ENCODE measurements at regions not wholly inside any gene's neighbourhood (a gene's known extent, or its start where the extent isn't known, plus 50 kb on each side); places are given as distances from the start of the nearest gene placed in this dataset.

- Mint-ChIP-seq H3K27me3 (ENCODE audit: insufficient read depth, low read depth, poor library complexity) (peaks cover 5% of the 10 kb centered on the region), H3K36me3 (ENCODE audit: low read depth) (no peaks in the 10 kb centered on the region), H3K4me1 (no peaks in the 10 kb centered on the region), H3K27ac (no peak overlapping the region), H3K4me3 (no peak overlapping the region), H3K9me3 (no peaks in the 10 kb centered on the region; the same call in 2 of the 3 replicates)
- Histone ChIP-seq H3K79me2 (replicated peaks; ENCODE audit: insufficient read depth) (no peaks in the 10 kb centered on the region), H4K20me1 (replicated peaks; ENCODE audit: insufficient read depth) (no peaks in the 10 kb centered on the region), H3K4me2 (no peak overlapping the region), H3K27ac (ENCODE audit: low read depth) (no peak overlapping the region), H3K27me3 (ENCODE audit: insufficient read depth) (no peaks in the 10 kb centered on the region), H3K4me3 (no peak overlapping the region), H3K36me3 (ENCODE audit: insufficient read depth) (no peaks in the 10 kb centered on the region), H3F3A (replicated peaks; ENCODE audit: low read depth) (no peaks in the 10 kb centered on the region), H3K4me1 (ENCODE audit: insufficient read depth) (no peaks in the 10 kb centered on the region), H3K9me2 (ENCODE audit: insufficient read depth) (no peaks in the 10 kb centered on the region), H2AFZ (no peak overlapping the region)
- no peak for ATAC-seq
- no peak for DNase-seq (ENCODE audit: low spot score)
- TF ChIP-seq STAT1 (IDR thresholded peaks at IDR 0.05; ENCODE audit: unreplicated experiment) (no peak), POLR2AphosphoS5 (IDR thresholded peaks at IDR 0.05; ENCODE audit: low read depth) (no peak), CREB1 (CRISPR knock-in tag; IDR thresholded peaks at IDR 0.05; ENCODE audit: low read depth) (no peak), JUNB (IDR thresholded peaks at IDR 0.05; ENCODE audit: unreplicated experiment) (no peak), ZNF331 (CRISPR knock-in tag; IDR thresholded peaks at IDR 0.05; ENCODE audit: low read depth) (no peak), NANOG (IDR thresholded peaks at IDR 0.05; ENCODE audit: borderline replicate concordance) (no peak), EZH2 (IDR thresholded peaks at IDR 0.05; ENCODE audit: low read depth, unreplicated experiment) (no peak), ZNF114 (CRISPR knock-in tag; IDR thresholded peaks at IDR 0.05) (no peak), EZH2phosphoT487 (IDR thresholded peaks at IDR 0.05; ENCODE audit: unreplicated experiment) (no peak)
- TF ChIP-seq, protein P1, sequence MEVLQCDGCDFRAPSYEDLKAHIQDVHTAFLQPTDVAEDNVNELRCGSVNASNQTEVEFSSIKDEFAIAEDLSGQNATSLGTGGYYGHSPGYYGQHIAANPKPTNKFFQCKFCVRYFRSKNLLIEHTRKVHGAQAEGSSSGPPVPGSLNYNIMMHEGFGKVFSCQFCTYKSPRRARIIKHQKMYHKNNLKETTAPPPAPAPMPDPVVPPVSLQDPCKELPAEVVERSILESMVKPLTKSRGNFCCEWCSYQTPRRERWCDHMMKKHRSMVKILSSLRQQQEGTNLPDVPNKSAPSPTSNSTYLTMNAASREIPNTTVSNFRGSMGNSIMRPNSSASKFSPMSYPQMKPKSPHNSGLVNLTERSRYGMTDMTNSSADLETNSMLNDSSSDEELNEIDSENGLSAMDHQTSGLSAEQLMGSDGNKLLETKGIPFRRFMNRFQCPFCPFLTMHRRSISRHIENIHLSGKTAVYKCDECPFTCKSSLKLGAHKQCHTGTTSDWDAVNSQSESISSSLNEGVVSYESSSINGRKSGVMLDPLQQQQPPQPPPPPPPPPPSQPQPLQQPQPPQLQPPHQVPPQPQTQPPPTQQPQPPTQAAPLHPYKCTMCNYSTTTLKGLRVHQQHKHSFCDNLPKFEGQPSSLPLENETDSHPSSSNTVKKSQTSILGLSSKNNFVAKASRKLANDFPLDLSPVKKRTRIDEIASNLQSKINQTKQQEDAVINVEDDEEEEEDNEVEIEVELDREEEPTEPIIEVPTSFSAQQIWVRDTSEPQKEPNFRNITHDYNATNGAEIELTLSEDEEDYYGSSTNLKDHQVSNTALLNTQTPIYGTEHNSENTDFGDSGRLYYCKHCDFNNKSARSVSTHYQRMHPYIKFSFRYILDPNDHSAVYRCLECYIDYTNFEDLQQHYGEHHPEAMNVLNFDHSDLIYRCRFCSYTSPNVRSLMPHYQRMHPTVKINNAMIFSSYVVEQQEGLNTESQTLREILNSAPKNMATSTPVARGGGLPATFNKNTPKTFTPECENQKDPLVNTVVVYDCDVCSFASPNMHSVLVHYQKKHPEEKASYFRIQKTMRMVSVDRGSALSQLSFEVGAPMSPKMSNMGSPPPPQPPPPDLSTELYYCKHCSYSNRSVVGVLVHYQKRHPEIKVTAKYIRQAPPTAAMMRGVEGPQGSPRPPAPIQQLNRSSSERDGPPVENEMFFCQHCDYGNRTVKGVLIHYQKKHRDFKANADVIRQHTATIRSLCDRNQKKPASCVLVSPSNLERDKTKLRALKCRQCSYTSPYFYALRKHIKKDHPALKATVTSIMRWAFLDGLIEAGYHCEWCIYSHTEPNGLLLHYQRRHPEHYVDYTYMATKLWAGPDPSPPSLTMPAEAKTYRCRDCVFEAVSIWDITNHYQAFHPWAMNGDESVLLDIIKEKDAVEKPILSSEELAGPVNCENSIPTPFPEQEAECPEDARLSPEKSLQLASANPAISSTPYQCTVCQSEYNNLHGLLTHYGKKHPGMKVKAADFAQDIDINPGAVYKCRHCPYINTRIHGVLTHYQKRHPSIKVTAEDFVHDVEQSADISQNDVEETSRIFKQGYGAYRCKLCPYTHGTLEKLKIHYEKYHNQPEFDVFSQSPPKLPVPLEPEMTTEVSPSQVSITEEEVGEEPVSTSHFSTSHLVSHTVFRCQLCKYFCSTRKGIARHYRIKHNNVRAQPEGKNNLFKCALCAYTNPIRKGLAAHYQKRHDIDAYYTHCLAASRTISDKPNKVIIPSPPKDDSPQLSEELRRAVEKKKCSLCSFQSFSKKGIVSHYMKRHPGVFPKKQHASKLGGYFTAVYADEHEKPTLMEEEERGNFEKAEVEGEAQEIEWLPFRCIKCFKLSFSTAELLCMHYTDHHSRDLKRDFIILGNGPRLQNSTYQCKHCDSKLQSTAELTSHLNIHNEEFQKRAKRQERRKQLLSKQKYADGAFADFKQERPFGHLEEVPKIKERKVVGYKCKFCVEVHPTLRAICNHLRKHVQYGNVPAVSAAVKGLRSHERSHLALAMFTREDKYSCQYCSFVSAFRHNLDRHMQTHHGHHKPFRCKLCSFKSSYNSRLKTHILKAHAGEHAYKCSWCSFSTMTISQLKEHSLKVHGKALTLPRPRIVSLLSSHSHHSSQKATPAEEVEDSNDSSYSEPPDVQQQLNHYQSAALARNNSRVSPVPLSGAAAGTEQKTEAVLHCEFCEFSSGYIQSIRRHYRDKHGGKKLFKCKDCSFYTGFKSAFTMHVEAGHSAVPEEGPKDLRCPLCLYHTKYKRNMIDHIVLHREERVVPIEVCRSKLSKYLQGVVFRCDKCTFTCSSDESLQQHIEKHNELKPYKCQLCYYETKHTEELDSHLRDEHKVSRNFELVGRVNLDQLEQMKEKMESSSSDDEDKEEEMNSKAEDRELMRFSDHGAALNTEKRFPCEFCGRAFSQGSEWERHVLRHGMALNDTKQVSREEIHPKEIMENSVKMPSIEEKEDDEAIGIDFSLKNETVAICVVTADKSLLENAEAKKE (CRISPR knock-in tag; IDR thresholded peaks at IDR 0.05), result no peak
- TF ChIP-seq, protein P2, sequence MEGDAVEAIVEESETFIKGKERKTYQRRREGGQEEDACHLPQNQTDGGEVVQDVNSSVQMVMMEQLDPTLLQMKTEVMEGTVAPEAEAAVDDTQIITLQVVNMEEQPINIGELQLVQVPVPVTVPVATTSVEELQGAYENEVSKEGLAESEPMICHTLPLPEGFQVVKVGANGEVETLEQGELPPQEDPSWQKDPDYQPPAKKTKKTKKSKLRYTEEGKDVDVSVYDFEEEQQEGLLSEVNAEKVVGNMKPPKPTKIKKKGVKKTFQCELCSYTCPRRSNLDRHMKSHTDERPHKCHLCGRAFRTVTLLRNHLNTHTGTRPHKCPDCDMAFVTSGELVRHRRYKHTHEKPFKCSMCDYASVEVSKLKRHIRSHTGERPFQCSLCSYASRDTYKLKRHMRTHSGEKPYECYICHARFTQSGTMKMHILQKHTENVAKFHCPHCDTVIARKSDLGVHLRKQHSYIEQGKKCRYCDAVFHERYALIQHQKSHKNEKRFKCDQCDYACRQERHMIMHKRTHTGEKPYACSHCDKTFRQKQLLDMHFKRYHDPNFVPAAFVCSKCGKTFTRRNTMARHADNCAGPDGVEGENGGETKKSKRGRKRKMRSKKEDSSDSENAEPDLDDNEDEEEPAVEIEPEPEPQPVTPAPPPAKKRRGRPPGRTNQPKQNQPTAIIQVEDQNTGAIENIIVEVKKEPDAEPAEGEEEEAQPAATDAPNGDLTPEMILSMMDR (conservative IDR thresholded peaks at IDR 0.05; ENCODE audit: low read depth in 2 of 2), result no peak
- TF ChIP-seq, protein P3, sequence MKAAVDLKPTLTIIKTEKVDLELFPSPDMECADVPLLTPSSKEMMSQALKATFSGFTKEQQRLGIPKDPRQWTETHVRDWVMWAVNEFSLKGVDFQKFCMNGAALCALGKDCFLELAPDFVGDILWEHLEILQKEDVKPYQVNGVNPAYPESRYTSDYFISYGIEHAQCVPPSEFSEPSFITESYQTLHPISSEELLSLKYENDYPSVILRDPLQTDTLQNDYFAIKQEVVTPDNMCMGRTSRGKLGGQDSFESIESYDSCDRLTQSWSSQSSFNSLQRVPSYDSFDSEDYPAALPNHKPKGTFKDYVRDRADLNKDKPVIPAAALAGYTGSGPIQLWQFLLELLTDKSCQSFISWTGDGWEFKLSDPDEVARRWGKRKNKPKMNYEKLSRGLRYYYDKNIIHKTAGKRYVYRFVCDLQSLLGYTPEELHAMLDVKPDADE (IDR thresholded peaks at IDR 0.05), result no peak
- TF ChIP-seq, protein P4, sequence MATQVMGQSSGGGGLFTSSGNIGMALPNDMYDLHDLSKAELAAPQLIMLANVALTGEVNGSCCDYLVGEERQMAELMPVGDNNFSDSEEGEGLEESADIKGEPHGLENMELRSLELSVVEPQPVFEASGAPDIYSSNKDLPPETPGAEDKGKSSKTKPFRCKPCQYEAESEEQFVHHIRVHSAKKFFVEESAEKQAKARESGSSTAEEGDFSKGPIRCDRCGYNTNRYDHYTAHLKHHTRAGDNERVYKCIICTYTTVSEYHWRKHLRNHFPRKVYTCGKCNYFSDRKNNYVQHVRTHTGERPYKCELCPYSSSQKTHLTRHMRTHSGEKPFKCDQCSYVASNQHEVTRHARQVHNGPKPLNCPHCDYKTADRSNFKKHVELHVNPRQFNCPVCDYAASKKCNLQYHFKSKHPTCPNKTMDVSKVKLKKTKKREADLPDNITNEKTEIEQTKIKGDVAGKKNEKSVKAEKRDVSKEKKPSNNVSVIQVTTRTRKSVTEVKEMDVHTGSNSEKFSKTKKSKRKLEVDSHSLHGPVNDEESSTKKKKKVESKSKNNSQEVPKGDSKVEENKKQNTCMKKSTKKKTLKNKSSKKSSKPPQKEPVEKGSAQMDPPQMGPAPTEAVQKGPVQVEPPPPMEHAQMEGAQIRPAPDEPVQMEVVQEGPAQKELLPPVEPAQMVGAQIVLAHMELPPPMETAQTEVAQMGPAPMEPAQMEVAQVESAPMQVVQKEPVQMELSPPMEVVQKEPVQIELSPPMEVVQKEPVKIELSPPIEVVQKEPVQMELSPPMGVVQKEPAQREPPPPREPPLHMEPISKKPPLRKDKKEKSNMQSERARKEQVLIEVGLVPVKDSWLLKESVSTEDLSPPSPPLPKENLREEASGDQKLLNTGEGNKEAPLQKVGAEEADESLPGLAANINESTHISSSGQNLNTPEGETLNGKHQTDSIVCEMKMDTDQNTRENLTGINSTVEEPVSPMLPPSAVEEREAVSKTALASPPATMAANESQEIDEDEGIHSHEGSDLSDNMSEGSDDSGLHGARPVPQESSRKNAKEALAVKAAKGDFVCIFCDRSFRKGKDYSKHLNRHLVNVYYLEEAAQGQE (IDR thresholded peaks at IDR 0.05; ENCODE audit: unreplicated experiment), result no peak
These were observed 50.3 kb upstream of the HHIP start for GRCh38 chr4:144595681-144596080.
